HepG2 (cell line): ENCODE measurements at regions not wholly inside any gene's neighbourhood (a gene's known extent, or its start where the extent isn't known, plus 50 kb on each side); places are given as distances from the start of the nearest gene placed in this dataset.

Experiments used
- ARNT ChIP-seq: fragments of 450-650 bp; IDR thresholded peaks from 2 replicates; pipeline ENCODE4 v1.6.1; 2017
- KDM1A ChIP-seq: IDR thresholded peaks from 2 replicates; pipeline ENCODE4 v1.6.1; 2016; ENCODE audit warnings: missing compliant biosample characterization
- KIAA2018 ChIP-seq: sonication (generic); formaldehyde crosslinking; IDR thresholded peaks from 2 replicates; pipeline ENCODE4 v1.5.0; 2020; ENCODE audit warnings: mild to moderate bottlenecking, missing genetic modification reagents, borderline replicate concordance
- KLF16 ChIP-seq, 2 experiments: sonication (generic) in 1 of 2; formaldehyde crosslinking in 1 of 2; IDR thresholded peaks; 2 replicates each; pipeline versions ENCODE4 v1.6.1 to v1.8.0; 2016 to 2023; ENCODE audit warnings: missing genetic modification reagents in 2 of 2, missing compliant biosample characterization in 1 of 2
- NFIC ChIP-seq: IDR thresholded peaks from 2 replicates; pipeline ENCODE4 v1.6.1; 2012; ENCODE audit warnings: mild to moderate bottlenecking, low read length, inconsistent platforms
- NFYB ChIP-seq: sonication (generic); formaldehyde crosslinking; IDR thresholded peaks from 2 replicates; pipeline ENCODE4 v1.4.0; 2020; ENCODE audit warnings: missing genetic modification reagents
- PCBP1 ChIP-seq: fragments of 200-400 bp; formaldehyde crosslinking; IDR thresholded peaks from 2 replicates; pipeline ENCODE4 v1.6.1; 2017; ENCODE audit warnings: mild to moderate bottlenecking, low read depth, low read length, borderline replicate concordance
- RAD51 ChIP-seq: fragments of 450-650 bp; IDR thresholded peaks from 2 replicates; pipeline ENCODE4 v1.6.1; 2016; ENCODE audit warnings: borderline replicate concordance
- RBFOX2 ChIP-seq: fragments of 200-400 bp; formaldehyde crosslinking; IDR thresholded peaks from 2 replicates; pipeline ENCODE4 v1.6.1; 2017; ENCODE audit warnings: low read depth, mild to moderate bottlenecking, low read length
- SALL1 ChIP-seq: sonication (generic); formaldehyde crosslinking; IDR thresholded peaks from 2 replicates; pipeline ENCODE4 v1.8.0; 2022; ENCODE audit warnings: mild to moderate bottlenecking, missing genetic modification reagents
- SKI ChIP-seq: fragments of 450-650 bp; IDR thresholded peaks from one replicate; pipeline ENCODE4 v1.6.1; 2018; ENCODE audit warnings: mild to moderate bottlenecking; ENCODE audit not compliant: partially characterized antibody
- SMAD3 ChIP-seq: sonication (generic); formaldehyde crosslinking; IDR thresholded peaks from 2 replicates; pipeline ENCODE4 v1.4.0; 2020; ENCODE audit warnings: missing genetic modification reagents
- TFDP1 ChIP-seq: IDR thresholded peaks from 2 replicates; pipeline ENCODE4 v1.6.1; 2016; ENCODE audit warnings: missing compliant biosample characterization, missing genetic modification reagents, borderline replicate concordance
- ZBTB2 ChIP-seq: sonication (generic); formaldehyde crosslinking; IDR thresholded peaks from 2 replicates; pipeline ENCODE4 v1.8.0; 2022; ENCODE audit warnings: low read depth, missing genetic modification reagents
- ZMYM4 ChIP-seq: sonication (generic); formaldehyde crosslinking; IDR thresholded peaks from 2 replicates; pipeline ENCODE4 v1.8.1; 2023; ENCODE audit warnings: mild to moderate bottlenecking, missing genetic modification reagents
- ZNF331 ChIP-seq: sonication (generic); formaldehyde crosslinking; IDR thresholded peaks from 2 replicates; pipeline ENCODE4 v1.4.0; 2020; ENCODE audit warnings: missing genetic modification reagents
- ZNF747 ChIP-seq: sonication (generic); formaldehyde crosslinking; IDR thresholded peaks from 2 replicates; pipeline ENCODE4 v1.8.1; 2023; ENCODE audit warnings: missing genetic modification reagents, mild to moderate bottlenecking, borderline replicate concordance
- TF ChIP-seq, protein P1 (sequence below): sonication (generic); formaldehyde crosslinking; IDR thresholded peaks from 2 replicates; pipeline ENCODE4 v1.8.0; 2022; ENCODE audit warnings: mild to moderate bottlenecking, missing genetic modification reagents, moderate library complexity
- TF ChIP-seq, protein P2 (sequence below): sonication (generic); formaldehyde crosslinking; IDR thresholded peaks from 2 replicates; pipeline ENCODE4 v1.8.1; 2023; ENCODE audit warnings: mild to moderate bottlenecking, missing genetic modification reagents

GRCh38 chr3:193777524-193777923 lies 184.5 kb downstream of the OPA1 start (continued):
- no peak for TF ChIP-seq ZBTB2 (CRISPR knock-in tag)
- TF ChIP-seq SALL1 (CRISPR knock-in tag): peak; percentile 95
- TF ChIP-seq KLF16 (CRISPR knock-in tag; IDR thresholded peaks at IDR 0.05): no peak; a peak in 1 of 4 replicates
- TF ChIP-seq ARNT: no peak
- no peak; the same call in 1 of the 2 replicates for TF ChIP-seq SMAD3 (CRISPR knock-in tag)
- TF ChIP-seq PCBP1: no peak
- peak; percentile 11; the same call in 1 of the 2 replicates for TF ChIP-seq ZMYM4 (CRISPR knock-in tag)
- no peak for TF ChIP-seq RAD51
- TF ChIP-seq, protein P1, sequence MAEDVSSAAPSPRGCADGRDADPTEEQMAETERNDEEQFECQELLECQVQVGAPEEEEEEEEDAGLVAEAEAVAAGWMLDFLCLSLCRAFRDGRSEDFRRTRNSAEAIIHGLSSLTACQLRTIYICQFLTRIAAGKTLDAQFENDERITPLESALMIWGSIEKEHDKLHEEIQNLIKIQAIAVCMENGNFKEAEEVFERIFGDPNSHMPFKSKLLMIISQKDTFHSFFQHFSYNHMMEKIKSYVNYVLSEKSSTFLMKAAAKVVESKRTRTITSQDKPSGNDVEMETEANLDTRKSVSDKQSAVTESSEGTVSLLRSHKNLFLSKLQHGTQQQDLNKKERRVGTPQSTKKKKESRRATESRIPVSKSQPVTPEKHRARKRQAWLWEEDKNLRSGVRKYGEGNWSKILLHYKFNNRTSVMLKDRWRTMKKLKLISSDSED (CRISPR knock-in tag): no peak
- no peak; the same call in 1 of the 2 replicates for TF ChIP-seq TFDP1
- TF ChIP-seq RBFOX2: no peak
- 0 out of 2 replicates have a peak, but pooled peaks have one; percentile 33 for TF ChIP-seq NFIC
- TF ChIP-seq ZNF331 (CRISPR knock-in tag): peak; percentile 49; the same call in 1 of the 2 replicates
- no peak for TF ChIP-seq NFYB (CRISPR knock-in tag)
- no peak for TF ChIP-seq ZNF747 (CRISPR knock-in tag)
- no peak for TF ChIP-seq SKI
- TF ChIP-seq, protein P2, sequence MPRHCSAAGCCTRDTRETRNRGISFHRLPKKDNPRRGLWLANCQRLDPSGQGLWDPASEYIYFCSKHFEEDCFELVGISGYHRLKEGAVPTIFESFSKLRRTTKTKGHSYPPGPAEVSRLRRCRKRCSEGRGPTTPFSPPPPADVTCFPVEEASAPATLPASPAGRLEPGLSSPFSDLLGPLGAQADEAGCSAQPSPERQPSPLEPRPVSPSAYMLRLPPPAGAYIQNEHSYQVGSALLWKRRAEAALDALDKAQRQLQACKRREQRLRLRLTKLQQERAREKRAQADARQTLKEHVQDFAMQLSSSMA: no peak
- TF ChIP-seq KDM1A: 0 out of 2 replicates have a peak, but pooled peaks have one; percentile 30
- TF ChIP-seq KIAA2018 (CRISPR knock-in tag): no peak
